Breast epithelium (tissue), 3 donors: ENCODE measurements at regions not wholly inside any gene's neighbourhood (a gene's known extent, or its start where the extent isn't known, plus 50 kb on each side); places are given as distances from the start of the nearest gene placed in this dataset.

Source experiments
- POLR2A ChIP-seq: fragments of 450-650 bp; IDR thresholded peaks from one replicate; pipeline ENCODE4 v1.6.1; 2016; ENCODE audit warnings: antibody characterized with exemption, mild to moderate bottlenecking, moderate library complexity
- POLR2AphosphoS5 ChIP-seq, 3 donors: sonication (generic); formaldehyde crosslinking; IDR thresholded peaks; one replicate each; pipeline ENCODE4 v1.6.1; 2017; ENCODE audit warnings: antibody characterized with exemption in 3 of 3
- TF ChIP-seq, protein P1 (sequence below), 3 donors: fragments of 450-650 bp; IDR thresholded peaks; one replicate each; pipeline ENCODE4 v1.5.1; 2016 to 2017; ENCODE audit warnings: antibody characterized with exemption in 3 of 3, mild to moderate bottlenecking in 3 of 3, moderate library complexity in 3 of 3

DNA sequence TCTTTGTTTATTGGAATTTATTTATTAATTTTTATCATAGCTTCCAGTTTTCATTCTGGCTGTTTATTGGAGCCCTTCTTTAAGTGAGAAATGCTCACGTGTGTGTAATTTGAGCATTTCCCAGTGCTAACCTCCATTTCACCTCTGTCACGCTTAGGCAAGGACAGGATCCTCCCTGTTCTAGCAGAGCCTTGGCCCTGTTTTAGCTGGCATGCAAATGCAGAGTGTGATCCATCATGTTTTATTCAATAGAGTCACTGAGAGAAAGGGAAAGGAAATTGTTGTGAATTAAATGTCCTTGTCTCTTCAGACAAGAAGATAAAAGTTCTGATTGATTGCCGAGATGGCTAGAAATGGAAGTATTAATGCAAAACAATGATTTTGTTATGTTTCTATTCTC, 137.3 kb upstream of the ACO1 start:
- TF ChIP-seq, protein P1, sequence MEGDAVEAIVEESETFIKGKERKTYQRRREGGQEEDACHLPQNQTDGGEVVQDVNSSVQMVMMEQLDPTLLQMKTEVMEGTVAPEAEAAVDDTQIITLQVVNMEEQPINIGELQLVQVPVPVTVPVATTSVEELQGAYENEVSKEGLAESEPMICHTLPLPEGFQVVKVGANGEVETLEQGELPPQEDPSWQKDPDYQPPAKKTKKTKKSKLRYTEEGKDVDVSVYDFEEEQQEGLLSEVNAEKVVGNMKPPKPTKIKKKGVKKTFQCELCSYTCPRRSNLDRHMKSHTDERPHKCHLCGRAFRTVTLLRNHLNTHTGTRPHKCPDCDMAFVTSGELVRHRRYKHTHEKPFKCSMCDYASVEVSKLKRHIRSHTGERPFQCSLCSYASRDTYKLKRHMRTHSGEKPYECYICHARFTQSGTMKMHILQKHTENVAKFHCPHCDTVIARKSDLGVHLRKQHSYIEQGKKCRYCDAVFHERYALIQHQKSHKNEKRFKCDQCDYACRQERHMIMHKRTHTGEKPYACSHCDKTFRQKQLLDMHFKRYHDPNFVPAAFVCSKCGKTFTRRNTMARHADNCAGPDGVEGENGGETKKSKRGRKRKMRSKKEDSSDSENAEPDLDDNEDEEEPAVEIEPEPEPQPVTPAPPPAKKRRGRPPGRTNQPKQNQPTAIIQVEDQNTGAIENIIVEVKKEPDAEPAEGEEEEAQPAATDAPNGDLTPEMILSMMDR (IDR thresholded peaks at IDR 0.05) = no peak
- no peak for TF ChIP-seq POLR2AphosphoS5 (IDR thresholded peaks at IDR 0.05)
- TF ChIP-seq POLR2A = no peak
